ENCODE measurements at regions not wholly inside any gene's neighbourhood (a gene's known extent, or its start where the extent isn't known, plus 50 kb on each side); places are given as distances from the start of the nearest gene placed in this dataset.

- no peak for DNase-seq
- H3K36me3 ChIP-seq: no peaks in the 10 kb centered on the region
- H3K27me3 ChIP-seq: no peaks in the 10 kb centered on the region
- no peak overlapping the region for H3K4me3 ChIP-seq
- H3K27ac ChIP-seq: no peak overlapping the region
- H3K9me3 ChIP-seq (replicated peaks): no peaks in the 10 kb centered on the region
- H3K4me1 ChIP-seq: no peaks in the 10 kb centered on the region
These were observed 437.4 kb downstream of the RMST start for GRCh38 chr12:97899956-97900355.

- H3K4me1 ChIP-seq: no peaks in the 10 kb centered on the region
These were observed 440.8 kb downstream of the RMST start for GRCh38 chr12:97903356-97903755.

GRCh38 chr12:97907504-97907903 lies 444.9 kb downstream of the RMST start:
- H3K9me3 ChIP-seq (replicated peaks): no peaks in the 10 kb centered on the region

More at GRCh38 chr12:97903356-97903755, 440.8 kb downstream of the RMST start:
- Histone ChIP-seq H3K27me3 (no peaks in the 10 kb centered on the region; the same call in 1 of the 2 replicates), H3K4me3 (no peak overlapping the region), H3K27ac (no peak overlapping the region), H3K9me3 (replicated peaks) (no peaks in the 10 kb centered on the region), H3K36me3 (no peaks in the 10 kb centered on the region)
- DNase-seq: no peak

GRCh38 chr12:97910559-97910958 lies 448.0 kb downstream of the RMST start:
- H3K27ac ChIP-seq: no peak overlapping the region
- H3K4me1 ChIP-seq: no peaks in the 10 kb centered on the region
- DNase-seq: no peak
- H3K9me3 ChIP-seq (replicated peaks): no peaks in the 10 kb centered on the region
- no peaks in the 10 kb centered on the region for H3K36me3 ChIP-seq
- no peaks in the 10 kb centered on the region; the same call in 1 of the 2 replicates for H3K27me3 ChIP-seq
- no peak overlapping the region for H3K4me3 ChIP-seq

More at GRCh38 chr12:97907504-97907903, 444.9 kb downstream of the RMST start:
- H3K4me3 ChIP-seq: no peak overlapping the region
- H3K27ac ChIP-seq: no peak overlapping the region
- no peaks in the 10 kb centered on the region for H3K4me1 ChIP-seq
- no peaks in the 10 kb centered on the region; the same call in 1 of the 2 replicates for H3K27me3 ChIP-seq
- no peak for DNase-seq
- no peaks in the 10 kb centered on the region for H3K36me3 ChIP-seq

- no peaks in the 10 kb centered on the region for H3K27me3 ChIP-seq
- no peaks in the 10 kb centered on the region for H3K36me3 ChIP-seq
- H3K4me3 ChIP-seq: no peak overlapping the region
- H3K4me1 ChIP-seq: no peaks in the 10 kb centered on the region
- no peak for DNase-seq
- no peaks in the 10 kb centered on the region for H3K9me3 ChIP-seq (replicated peaks)
- H3K27ac ChIP-seq: no peak overlapping the region
These were observed 450.3 kb downstream of the RMST start for GRCh38 chr12:97912943-97913342.

- no peak for DNase-seq
- Histone ChIP-seq H3K4me3 (no peak overlapping the region), H3K27me3 (no peaks in the 10 kb centered on the region), H3K36me3 (no peaks in the 10 kb centered on the region), H3K27ac (no peak overlapping the region), H3K4me1 (no peaks in the 10 kb centered on the region), H3K9me3 (replicated peaks) (no peaks in the 10 kb centered on the region)
These were observed 459.5 kb downstream of the RMST start for GRCh38 chr12:97921979-97922722.

GRCh38 chr12:97923546-97923945 lies 460.9 kb downstream of the RMST start:
- no peak for DNase-seq
- no peak overlapping the region for H3K4me3 ChIP-seq
- no peaks in the 10 kb centered on the region for H3K27me3 ChIP-seq
- H3K4me1 ChIP-seq: no peaks in the 10 kb centered on the region
- no peaks in the 10 kb centered on the region for H3K9me3 ChIP-seq (replicated peaks)
- no peaks in the 10 kb centered on the region for H3K36me3 ChIP-seq
- no peak overlapping the region for H3K27ac ChIP-seq

- H3K4me1 ChIP-seq: no peaks in the 10 kb centered on the region
These were observed 461.5 kb downstream of the RMST start for GRCh38 chr12:97924122-97924521.

GRCh38 chr12:97927977-97928376 lies 465.4 kb downstream of the RMST start:
- Histone ChIP-seq H3K27ac (no peak overlapping the region), H3K27me3 (no peaks in the 10 kb centered on the region), H3K9me3 (replicated peaks) (no peaks in the 10 kb centered on the region), H3K4me3 (no peak overlapping the region), H3K4me1 (no peaks in the 10 kb centered on the region), H3K36me3 (no peaks in the 10 kb centered on the region)
- DNase-seq: no peak

More at GRCh38 chr12:97924122-97924521, 461.5 kb downstream of the RMST start:
- H3K4me3 ChIP-seq: no peak overlapping the region
- no peaks in the 10 kb centered on the region for H3K27me3 ChIP-seq
- no peak for DNase-seq
- H3K27ac ChIP-seq: no peak overlapping the region
- no peaks in the 10 kb centered on the region for H3K36me3 ChIP-seq
- no peaks in the 10 kb centered on the region for H3K9me3 ChIP-seq (replicated peaks)

- H3K27ac ChIP-seq: no peak overlapping the region
- no peaks in the 10 kb centered on the region for H3K36me3 ChIP-seq
- H3K4me3 ChIP-seq: no peak overlapping the region
- no peak for DNase-seq
- H3K9me3 ChIP-seq (replicated peaks): no peaks in the 10 kb centered on the region
- no peaks in the 10 kb centered on the region for H3K4me1 ChIP-seq
- H3K27me3 ChIP-seq: no peaks in the 10 kb centered on the region
These were observed 473.6 kb downstream of the RMST start for GRCh38 chr12:97936165-97936564.

- Histone ChIP-seq H3K4me3 (no peak overlapping the region), H3K27me3 (no peaks in the 10 kb centered on the region), H3K36me3 (no peaks in the 10 kb centered on the region), H3K9me3 (replicated peaks) (no peaks in the 10 kb centered on the region), H3K4me1 (no peaks in the 10 kb centered on the region), H3K27ac (no peak overlapping the region)
- no peak for DNase-seq
These were observed 475.4 kb downstream of the RMST start for GRCh38 chr12:97938031-97938430.

- Histone ChIP-seq H3K27ac (no peak overlapping the region), H3K27me3 (no peaks in the 10 kb centered on the region), H3K36me3 (no peaks in the 10 kb centered on the region), H3K9me3 (replicated peaks) (no peaks in the 10 kb centered on the region), H3K4me3 (no peak overlapping the region), H3K4me1 (no peaks in the 10 kb centered on the region)
- peak; percentile 2 to 15 for DNase-seq
These were observed 476.6 kb downstream of the RMST start for GRCh38 chr12:97939156-97939555.

GRCh38 chr12:97940105-97940504 lies 477.5 kb downstream of the RMST start:
- Histone ChIP-seq H3K36me3 (no peaks in the 10 kb centered on the region), H3K27me3 (no peaks in the 10 kb centered on the region), H3K4me3 (no peak overlapping the region), H3K27ac (no peak overlapping the region), H3K9me3 (replicated peaks) (no peaks in the 10 kb centered on the region), H3K4me1 (no peaks in the 10 kb centered on the region)
- no peak for DNase-seq

GRCh38 chr12:97940629-97941028 lies 478.0 kb downstream of the RMST start:
- no peaks in the 10 kb centered on the region for H3K36me3 ChIP-seq
- no peaks in the 10 kb centered on the region for H3K9me3 ChIP-seq (replicated peaks)
- DNase-seq: no peak
- H3K4me1 ChIP-seq: no peaks in the 10 kb centered on the region
- no peak overlapping the region for H3K27ac ChIP-seq
- no peaks in the 10 kb centered on the region for H3K27me3 ChIP-seq
- no peak overlapping the region for H3K4me3 ChIP-seq

GRCh38 chr12:97941686-97942354 lies 479.2 kb downstream of the RMST start:
- Histone ChIP-seq H3K27ac (no peak overlapping the region), H3K36me3 (no peaks in the 10 kb centered on the region), H3K27me3 (no peaks in the 10 kb centered on the region), H3K9me3 (replicated peaks) (no peaks in the 10 kb centered on the region), H3K4me3 (no peak overlapping the region), H3K4me1 (no peaks in the 10 kb centered on the region)
- no peak for DNase-seq
